Astrocyte (in vitro differentiated cells and primary cell): ENCODE measurements at regions not wholly inside any gene's neighbourhood (a gene's known extent, or its start where the extent isn't known, plus 50 kb on each side); places are given as distances from the start of the nearest gene placed in this dataset.

Experiments used
- DNase-seq: peaks from one replicate; pipeline ENCODE4 v3.0.0-alpha.2; 2010; ENCODE audit warnings: low read depth
- FAIRE-seq: peaks from 2 replicates; lab custom pipeline; 2011; peaks lifted over from hg19 to GRCh38; lab: Jason Lieb, UNC
- H2AFZ ChIP-seq: 2 replicates; pipeline ENCODE4 v1.6.0; 2012; ENCODE audit warnings: low read depth, low read length, inconsistent platforms
- H3K27ac ChIP-seq: 2 replicates; pipeline ENCODE4 v1.5.1; 2011; ENCODE audit warnings: low read depth, low read length, inconsistent platforms
- H3K27me3 ChIP-seq: 2 replicates; pipeline ENCODE4 v1.6.0; 2011; ENCODE audit warnings: low read length, inconsistent platforms; ENCODE audit not compliant: insufficient read depth
- H3K36me3 ChIP-seq: 2 replicates; pipeline ENCODE4 v1.5.1; 2011; ENCODE audit warnings: low read length, inconsistent platforms; ENCODE audit not compliant: insufficient read depth
- H3K4me1 ChIP-seq: 2 replicates; pipeline ENCODE4 v1.5.1; 2011; ENCODE audit warnings: low read length, inconsistent platforms; ENCODE audit not compliant: insufficient read depth
- H3K4me2 ChIP-seq: 2 replicates; pipeline ENCODE4 v1.6.0; 2012; ENCODE audit warnings: low read length, inconsistent platforms
- H3K4me3 ChIP-seq: 2 replicates; pipeline ENCODE4 v1.5.1; 2011; ENCODE audit warnings: low read depth, mild to moderate bottlenecking, low read length, inconsistent platforms; ENCODE audit not compliant: insufficient read depth
- H3K79me2 ChIP-seq: 2 replicates; pipeline ENCODE4 v1.6.0; 2012; ENCODE audit warnings: mild to moderate bottlenecking, low read length, inconsistent platforms; ENCODE audit not compliant: insufficient read depth
- H3K9ac ChIP-seq: 2 replicates; pipeline ENCODE4 v1.6.0; 2012; ENCODE audit warnings: mild to moderate bottlenecking, low read length, inconsistent platforms
- H3K9me3 ChIP-seq: 2 replicates; pipeline ENCODE4 v1.5.1; 2012; ENCODE audit warnings: low read depth, mild to moderate bottlenecking, low read length, inconsistent platforms; ENCODE audit not compliant: insufficient read depth
- H4K20me1 ChIP-seq: 2 replicates; pipeline ENCODE4 v1.6.0; 2012; ENCODE audit warnings: low read length, inconsistent platforms; ENCODE audit not compliant: insufficient read depth
- H3K27ac Mint-ChIP-seq: one replicate; pipeline ENCODE4 v1.8.0; 2021; ENCODE audit warnings: mild to moderate bottlenecking, mixed read lengths; ENCODE audit not compliant: unreplicated experiment
- H3K27me3 Mint-ChIP-seq: one replicate; pipeline ENCODE4 v1.8.0; 2021; ENCODE audit warnings: low read depth, mixed read lengths; ENCODE audit not compliant: unreplicated experiment
- H3K36me3 Mint-ChIP-seq: one replicate; pipeline ENCODE4 v1.8.0; 2021; ENCODE audit warnings: low read depth, mixed read lengths; ENCODE audit not compliant: unreplicated experiment
- H3K4me1 Mint-ChIP-seq: one replicate; pipeline ENCODE4 v1.8.0; 2021; ENCODE audit warnings: low read depth, mixed read lengths; ENCODE audit not compliant: unreplicated experiment
- H3K4me3 Mint-ChIP-seq: one replicate; pipeline ENCODE4 v1.8.0; 2021; ENCODE audit warnings: mild to moderate bottlenecking, moderate library complexity, mixed read lengths; ENCODE audit not compliant: unreplicated experiment
- H3K9me3 Mint-ChIP-seq: one replicate; pipeline ENCODE4 v1.8.0; 2021; ENCODE audit warnings: mild to moderate bottlenecking, mixed read lengths; ENCODE audit not compliant: unreplicated experiment
- CTCF ChIP-seq: IDR thresholded peaks from 2 replicates; pipeline ENCODE4 v1.5.1; 2011; ENCODE audit warnings: low read depth, mild to moderate bottlenecking, inconsistent platforms, low read length, moderate library complexity; ENCODE audit not compliant: insufficient read depth
- EZH2 ChIP-seq: IDR thresholded peaks from 2 replicates; pipeline ENCODE4 v1.6.1; 2012; ENCODE audit warnings: mild to moderate bottlenecking, low read length, inconsistent platforms; ENCODE audit not compliant: insufficient read depth

DNA sequence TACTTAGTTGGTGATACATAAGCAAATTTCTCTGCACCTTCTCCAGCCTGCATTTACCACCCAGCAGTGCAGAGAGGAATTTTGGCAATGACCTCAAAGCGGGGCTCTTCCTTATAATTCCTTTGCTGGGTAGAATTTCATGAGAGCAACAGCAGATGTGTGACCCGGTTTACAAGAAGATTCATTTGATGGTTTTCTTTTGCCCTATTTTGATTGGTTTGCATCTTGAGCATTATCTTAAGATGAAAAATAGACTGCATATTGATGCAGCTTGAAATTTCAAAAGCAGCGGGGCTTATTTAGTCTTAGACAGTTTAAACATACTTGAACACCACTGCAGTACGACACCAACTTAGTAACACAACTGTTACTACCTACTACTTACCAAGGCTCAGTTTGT, 378.9 kb downstream of the TTLL7 start:
- Histone ChIP-seq H3K4me3 (no peak overlapping the region), H3K4me2 (no peak overlapping the region), H3K4me1 (no peaks in the 10 kb centered on the region), H3K9ac (no peak overlapping the region), H2AFZ (no peak overlapping the region), H3K9me3 (no peaks in the 10 kb centered on the region), H4K20me1 (no peaks in the 10 kb centered on the region), H3K27ac (no peak overlapping the region), H3K36me3 (no peaks in the 10 kb centered on the region), H3K27me3 (no peaks in the 10 kb centered on the region), H3K79me2 (no peaks in the 10 kb centered on the region)
- no peak for FAIRE-seq
- no peak overlapping the region for H3K27ac Mint-ChIP-seq
- no peak for DNase-seq
- no peaks in the 10 kb centered on the region for H3K9me3 Mint-ChIP-seq
- H3K27me3 Mint-ChIP-seq = no peaks in the 10 kb centered on the region
- no peaks in the 10 kb centered on the region for H3K4me1 Mint-ChIP-seq
- TF ChIP-seq EZH2 (no peak), CTCF (no peak)
- H3K36me3 Mint-ChIP-seq = no peaks in the 10 kb centered on the region
- no peak overlapping the region for H3K4me3 Mint-ChIP-seq

DNA sequence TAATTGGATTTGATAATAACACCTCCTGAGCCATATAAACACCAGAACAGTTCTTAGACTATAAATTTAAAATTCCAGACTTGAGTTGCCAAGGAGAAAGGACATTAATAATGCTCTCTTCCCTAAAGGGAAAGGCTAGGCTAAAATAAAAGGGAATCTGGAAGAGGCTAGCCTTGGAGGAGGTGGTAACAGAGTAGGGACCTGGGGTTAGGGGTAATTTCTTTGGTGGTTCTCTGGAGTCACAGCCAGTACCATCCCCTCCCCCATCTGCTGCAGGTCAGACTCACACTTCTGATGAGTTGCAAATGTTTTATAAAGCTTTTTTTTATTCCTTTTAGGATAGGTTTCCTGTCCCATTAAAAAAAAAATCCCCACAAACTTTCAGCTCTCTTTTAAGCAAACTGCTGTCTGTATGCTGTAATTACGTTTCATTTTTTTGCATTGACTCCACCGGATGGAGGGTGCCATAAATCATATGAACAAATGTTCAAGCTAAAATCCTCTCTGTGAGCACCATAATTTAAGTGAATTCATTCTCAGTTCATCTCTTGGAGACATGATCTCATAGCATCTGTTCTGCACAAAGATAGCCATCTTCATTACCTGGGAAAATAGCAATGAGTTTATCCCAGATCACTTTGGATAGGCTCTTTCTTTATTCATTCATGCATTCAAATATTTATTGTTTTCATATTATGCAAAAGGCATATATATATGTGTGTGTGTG, 379.6 kb downstream of the TTLL7 start:
- Mint-ChIP-seq H3K27me3 (no peaks in the 10 kb centered on the region), H3K4me3 (no peak overlapping the region), H3K36me3 (no peaks in the 10 kb centered on the region), H3K9me3 (no peaks in the 10 kb centered on the region), H3K4me1 (no peaks in the 10 kb centered on the region), H3K27ac (no peak overlapping the region)
- no peak overlapping the region for H3K27ac ChIP-seq
- no peak for TF ChIP-seq CTCF
- no peak for TF ChIP-seq EZH2
- no peaks in the 10 kb centered on the region for H3K79me2 ChIP-seq
- no peak overlapping the region for H3K4me2 ChIP-seq
- H3K9me3 ChIP-seq = no peaks in the 10 kb centered on the region
- H3K36me3 ChIP-seq = no peaks in the 10 kb centered on the region
- no peaks in the 10 kb centered on the region for H3K27me3 ChIP-seq
- H3K4me3 ChIP-seq = no peak overlapping the region
- DNase-seq (no peak), FAIRE-seq (no peak)
- H3K9ac ChIP-seq = no peak overlapping the region
- H4K20me1 ChIP-seq = no peaks in the 10 kb centered on the region
- no peaks in the 10 kb centered on the region for H3K4me1 ChIP-seq
- no peak overlapping the region for H2AFZ ChIP-seq

DNA sequence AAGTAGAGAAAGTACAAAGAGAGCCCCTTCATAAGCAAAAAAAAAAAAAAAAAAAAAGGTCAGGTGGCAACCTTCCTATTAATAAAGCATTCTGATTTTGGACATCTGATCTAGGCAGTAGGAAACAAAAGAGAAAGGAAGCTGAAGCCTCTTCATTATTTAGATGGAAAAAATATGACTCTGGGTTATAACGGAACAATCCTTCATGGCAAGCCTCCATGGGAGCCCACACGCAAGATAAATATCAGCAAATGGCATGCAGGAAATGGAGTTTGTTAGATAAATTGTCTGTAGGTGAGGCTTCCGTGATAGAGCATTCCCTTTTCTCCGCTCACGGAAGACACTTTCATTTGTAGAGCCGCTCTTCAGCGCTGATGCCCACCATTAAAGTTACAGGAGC, 381.0 kb downstream of the TTLL7 start:
- Histone ChIP-seq H2AFZ (no peak overlapping the region), H3K4me2 (no peak overlapping the region), H3K36me3 (no peaks in the 10 kb centered on the region), H4K20me1 (no peaks in the 10 kb centered on the region), H3K4me3 (no peak overlapping the region), H3K79me2 (no peaks in the 10 kb centered on the region), H3K9me3 (no peaks in the 10 kb centered on the region), H3K27ac (no peak overlapping the region), H3K4me1 (no peaks in the 10 kb centered on the region), H3K9ac (no peak overlapping the region), H3K27me3 (no peaks in the 10 kb centered on the region)
- H3K4me1 Mint-ChIP-seq = no peaks in the 10 kb centered on the region
- no peaks in the 10 kb centered on the region for H3K36me3 Mint-ChIP-seq
- H3K9me3 Mint-ChIP-seq = no peaks in the 10 kb centered on the region
- DNase-seq = no peak
- no peak for TF ChIP-seq EZH2
- no peak overlapping the region for H3K27ac Mint-ChIP-seq
- H3K4me3 Mint-ChIP-seq = no peak overlapping the region
- FAIRE-seq = no peak
- H3K27me3 Mint-ChIP-seq = no peaks in the 10 kb centered on the region
